ENCODE measurements at regions not wholly inside any gene's neighbourhood (a gene's known extent, or its start where the extent isn't known, plus 50 kb on each side); places are given as distances from the start of the nearest gene placed in this dataset.

DNA sequence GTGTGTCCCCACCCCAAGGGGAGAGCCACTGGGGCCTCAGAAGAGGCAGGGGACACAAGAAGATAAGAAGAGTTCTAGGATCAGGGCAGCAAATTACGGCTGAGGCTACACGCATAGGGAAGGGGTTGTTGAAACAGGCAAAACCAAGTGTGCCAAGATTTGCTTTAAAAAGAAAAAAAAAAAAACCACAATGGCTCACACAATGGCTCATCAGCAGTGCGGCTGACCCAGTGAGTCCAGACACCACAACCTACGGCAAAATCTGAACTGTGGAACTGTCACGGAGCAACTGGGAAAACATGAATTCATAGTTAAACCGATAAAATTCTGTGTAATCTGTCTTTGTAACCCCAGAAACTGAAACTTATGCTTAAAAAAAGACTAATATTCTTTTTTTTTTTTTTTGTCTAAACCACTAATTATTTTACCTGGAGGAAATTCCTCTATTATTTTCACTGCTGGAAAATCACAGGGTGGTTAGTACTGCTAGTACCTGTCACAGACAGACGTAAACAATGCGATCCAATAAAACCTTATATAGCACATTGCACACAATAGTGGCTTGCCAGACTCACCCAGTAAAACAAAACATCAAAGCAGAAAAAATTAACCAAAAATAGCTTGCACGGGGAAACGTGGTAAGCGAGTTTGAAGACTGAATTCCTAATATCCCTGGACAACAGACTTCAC is 325.4 kb upstream of the TSHZ3 start (continued):
- TF ChIP-seq MAFK (IDR thresholded peaks at IDR 0.05; ENCODE audit: low read depth, low read length), result no peak
- no peak for TF ChIP-seq POU5F1 (IDR thresholded peaks at IDR 0.05; ENCODE audit: low read depth, low read length)
- TF ChIP-seq JUN (IDR thresholded peaks at IDR 0.05; ENCODE audit: low read depth, low read length), result no peak
- TF ChIP-seq CREB1 (IDR thresholded peaks at IDR 0.05), result no peak
- TF ChIP-seq, protein P1, sequence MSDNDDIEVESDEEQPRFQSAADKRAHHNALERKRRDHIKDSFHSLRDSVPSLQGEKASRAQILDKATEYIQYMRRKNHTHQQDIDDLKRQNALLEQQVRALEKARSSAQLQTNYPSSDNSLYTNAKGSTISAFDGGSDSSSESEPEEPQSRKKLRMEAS (IDR thresholded peaks at IDR 0.05), result no peak
